Transverse colon (tissue), 4 donors: ENCODE measurements at regions not wholly inside any gene's neighbourhood (a gene's known extent, or its start where the extent isn't known, plus 50 kb on each side); places are given as distances from the start of the nearest gene placed in this dataset.

Experiments used
- CTCF ChIP-seq, 5 experiments: fragments of 200-600 bp in 3 of 5; fragments of 450-650 bp in 2 of 5; sonication (generic) in 3 of 5; IDR thresholded peaks; 1 replicate in 2 of 5; 2 replicates in 3 of 5; pipeline ENCODE4 v1.5.1; 2016 to 2017; ENCODE audit warnings: antibody characterized with exemption in 5 of 5, inconsistent platforms in 3 of 5, mild to moderate bottlenecking in 2 of 5, moderate library complexity in 1 of 5
- POLR2AphosphoS5 ChIP-seq, 3 donors: sonication (generic); formaldehyde crosslinking; IDR thresholded peaks; one replicate each; pipeline ENCODE4 v1.6.1; 2016; ENCODE audit warnings: antibody characterized with exemption in 3 of 3

GRCh38 chr4:55175779-55176231 lies 50.4 kb upstream of the KDR start:
- no peak for TF ChIP-seq CTCF (IDR thresholded peaks at IDR 0.05)
- no peak for TF ChIP-seq POLR2AphosphoS5 (IDR thresholded peaks at IDR 0.05)
